HG03280 (cell line): ENCODE measurements at regions not wholly inside any gene's neighbourhood (a gene's known extent, or its start where the extent isn't known, plus 50 kb on each side); places are given as distances from the start of the nearest gene placed in this dataset.

Source experiments
- ATAC-seq: cut with Tn5 transposase; IDR thresholded peaks from one replicate; pipeline ENCODE4 v1.9.1; 2021; ENCODE audit warnings: mild to moderate bottlenecking, moderate library complexity; ENCODE audit not compliant: unreplicated experiment

DNA sequence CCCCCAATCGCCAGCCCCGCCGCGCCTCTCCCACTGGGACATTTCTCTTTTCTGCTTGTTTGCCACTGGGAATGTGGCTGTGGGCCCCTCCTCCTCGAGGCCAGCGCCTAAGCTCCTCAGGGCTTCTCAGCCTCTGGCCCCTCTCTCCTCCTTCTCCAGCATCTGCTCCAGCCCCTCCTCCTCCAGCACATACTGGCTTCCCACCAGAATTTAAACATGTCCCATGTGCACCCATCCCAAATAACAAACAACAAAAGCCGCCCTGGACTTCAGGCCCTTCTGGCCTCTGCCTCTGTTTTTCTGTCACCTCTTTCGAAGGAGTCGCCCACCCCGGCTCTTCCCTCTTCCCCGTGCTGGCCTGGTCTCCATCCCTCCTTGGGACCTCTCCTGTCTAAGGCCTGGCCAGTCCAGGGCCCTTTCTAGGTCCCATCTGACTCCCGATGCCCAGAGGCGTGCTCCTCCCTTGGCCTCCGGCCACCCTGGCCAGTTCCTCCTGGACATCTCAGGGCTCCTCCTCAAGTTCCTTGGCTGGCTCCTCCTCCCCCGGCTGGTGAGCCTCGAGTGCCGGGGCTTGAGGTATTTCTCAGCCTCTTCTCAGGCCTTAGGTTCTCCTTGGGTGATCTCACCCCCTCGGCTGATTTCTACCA is 94.6 kb upstream of the SLC6A6 start:
- ATAC-seq = no peak

DNA sequence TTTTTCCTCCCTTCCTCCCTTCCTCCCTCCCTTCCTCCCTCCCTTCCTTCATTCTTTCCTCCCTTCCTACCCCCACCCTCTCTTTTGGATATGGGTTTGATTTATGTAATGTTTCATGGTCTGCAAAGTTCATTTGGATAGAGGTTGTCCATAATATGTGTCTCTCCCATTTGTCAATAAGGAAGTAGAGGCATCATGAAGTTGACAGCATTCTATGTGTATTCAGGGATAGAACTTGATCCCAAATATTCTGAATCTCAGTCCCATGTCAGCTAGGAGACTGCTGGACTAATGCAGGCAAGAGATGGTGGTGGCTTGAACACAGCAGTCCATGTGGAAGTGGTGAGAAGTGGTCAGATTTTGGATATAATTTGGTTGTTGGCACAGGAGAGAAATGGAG is 90.7 kb upstream of the SLC6A6 start:
- no peak for ATAC-seq

DNA sequence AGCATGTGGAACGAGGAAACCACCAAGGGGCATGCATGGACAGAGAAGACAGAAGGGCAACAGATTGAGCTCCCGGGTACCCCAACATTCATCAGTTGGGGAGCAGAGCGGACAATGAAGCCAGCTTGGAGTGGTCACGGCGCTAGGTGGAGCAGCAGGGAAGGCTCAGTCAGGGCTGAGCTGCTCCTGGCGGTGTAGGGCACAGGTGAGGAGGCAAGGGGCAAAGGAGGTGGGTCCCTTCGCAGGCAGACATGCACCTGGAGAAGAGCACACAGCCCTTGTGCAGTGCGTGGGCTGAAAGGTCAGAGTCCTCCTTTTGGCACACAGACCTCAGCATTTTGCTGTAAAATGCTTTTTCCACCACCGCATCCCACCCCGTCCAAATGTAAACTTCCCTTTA is 90.0 kb upstream of the SLC6A6 start:
- ATAC-seq = no peak

DNA sequence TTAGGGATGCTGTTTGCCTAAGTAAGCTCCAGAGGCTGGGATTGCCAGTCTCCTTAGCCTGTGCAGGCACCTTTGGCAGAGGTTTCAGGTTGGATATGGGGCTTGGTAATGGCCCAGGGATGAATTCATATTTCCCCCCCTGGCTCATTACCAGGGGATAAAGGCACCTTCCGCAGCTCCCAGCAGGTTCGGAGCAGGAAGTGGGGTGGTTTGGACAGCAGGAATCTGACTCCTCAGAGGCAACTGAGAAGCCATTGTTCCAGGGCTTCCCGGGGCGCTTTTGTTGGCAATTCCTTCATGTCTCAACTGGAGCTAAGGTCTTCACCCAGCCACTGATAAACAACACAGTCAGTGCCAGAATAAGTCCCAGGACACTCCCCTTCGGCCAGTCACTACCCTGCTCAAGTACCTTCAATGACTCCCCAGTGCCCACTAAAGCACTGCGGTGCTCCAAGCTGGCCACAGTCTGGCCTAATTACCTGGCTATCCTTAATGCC is 85.3 kb upstream of the SLC6A6 start:
- no peak for ATAC-seq

DNA sequence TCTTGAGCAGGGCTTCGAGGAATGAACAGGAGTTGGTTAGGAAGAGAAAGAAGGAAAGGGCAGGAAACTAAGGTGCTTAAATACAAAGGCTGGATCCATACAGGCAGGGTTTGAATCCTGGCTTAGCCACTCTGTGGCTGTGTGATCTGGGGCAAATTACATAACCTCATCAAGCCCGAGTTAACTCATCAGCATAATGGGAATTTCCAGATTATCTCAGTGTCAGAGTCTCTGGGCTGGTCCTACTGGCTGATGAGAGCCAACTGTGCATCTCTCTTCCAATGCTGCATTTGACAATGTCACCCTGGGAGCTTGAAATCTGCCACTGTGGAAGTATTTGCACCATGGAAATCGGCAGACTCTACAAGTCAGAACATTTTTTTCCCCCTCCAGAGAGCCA is 83.8 kb upstream of the SLC6A6 start:
- ATAC-seq = no peak

DNA sequence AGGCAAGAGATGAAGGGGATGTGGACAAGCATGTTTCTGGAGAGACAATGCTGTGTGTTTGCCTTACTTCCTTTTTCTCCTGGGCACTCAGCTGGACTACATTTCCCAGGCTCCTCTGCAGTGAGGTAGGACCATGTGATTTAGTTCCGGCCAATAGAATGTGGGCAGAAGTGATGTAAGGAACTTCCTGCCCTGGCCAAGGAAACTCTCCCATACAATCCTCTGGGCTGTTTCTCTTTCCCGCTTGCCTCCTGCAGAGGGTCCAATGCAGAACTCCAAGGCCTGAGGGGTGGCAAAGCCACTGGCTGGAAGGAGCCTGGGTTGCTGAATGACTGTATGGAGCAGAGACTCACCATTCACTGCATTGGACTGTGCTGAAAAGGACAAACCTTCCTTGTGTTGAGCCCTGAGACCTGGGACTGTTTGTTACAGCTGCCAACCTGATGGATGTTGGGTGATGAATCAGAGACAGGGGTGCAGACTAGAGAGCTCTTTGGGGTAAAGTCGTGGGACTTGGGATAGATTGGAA is 82.7 kb upstream of the SLC6A6 start:
- peak; percentile 96 for ATAC-seq

DNA sequence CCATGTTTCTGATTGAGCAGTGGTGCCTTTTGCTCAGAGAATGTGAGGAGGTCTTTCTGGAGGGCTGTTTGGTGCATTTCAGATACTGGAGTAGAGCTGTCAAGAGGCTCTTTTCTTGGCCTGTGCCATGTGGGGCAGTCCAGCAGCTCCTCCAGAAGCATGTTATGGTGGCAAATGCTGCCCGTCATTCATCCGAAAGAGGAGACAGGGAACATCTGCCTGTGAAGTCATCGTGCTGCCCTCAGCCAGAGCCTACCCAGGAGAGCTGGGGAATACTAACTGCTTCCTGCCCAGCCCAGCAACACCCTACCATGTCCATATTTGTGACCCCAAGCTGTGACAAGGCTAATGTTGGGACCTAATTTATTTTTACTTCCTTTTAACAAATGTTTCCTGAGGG is 82.2 kb upstream of the SLC6A6 start:
- ATAC-seq = no peak

DNA sequence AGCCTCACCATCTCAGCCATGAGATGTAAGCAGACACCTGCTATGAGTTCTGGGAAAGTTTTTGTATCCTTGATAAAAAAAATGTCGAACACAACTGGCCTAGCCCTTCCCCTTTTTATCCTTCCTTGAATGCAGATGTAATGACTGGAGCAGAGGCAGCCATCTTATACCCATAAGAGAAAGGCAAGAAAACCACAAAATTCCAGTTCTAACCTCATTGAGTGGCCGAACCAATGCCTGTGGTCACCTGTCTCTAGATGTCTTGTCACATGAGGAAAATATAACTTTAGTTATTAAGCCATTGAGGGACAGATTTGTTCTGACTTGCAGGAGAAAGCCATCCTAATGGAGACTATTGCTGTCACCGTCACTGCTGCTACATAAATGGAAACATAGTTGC is 80.4 kb upstream of the SLC6A6 start:
- ATAC-seq = no peak

DNA sequence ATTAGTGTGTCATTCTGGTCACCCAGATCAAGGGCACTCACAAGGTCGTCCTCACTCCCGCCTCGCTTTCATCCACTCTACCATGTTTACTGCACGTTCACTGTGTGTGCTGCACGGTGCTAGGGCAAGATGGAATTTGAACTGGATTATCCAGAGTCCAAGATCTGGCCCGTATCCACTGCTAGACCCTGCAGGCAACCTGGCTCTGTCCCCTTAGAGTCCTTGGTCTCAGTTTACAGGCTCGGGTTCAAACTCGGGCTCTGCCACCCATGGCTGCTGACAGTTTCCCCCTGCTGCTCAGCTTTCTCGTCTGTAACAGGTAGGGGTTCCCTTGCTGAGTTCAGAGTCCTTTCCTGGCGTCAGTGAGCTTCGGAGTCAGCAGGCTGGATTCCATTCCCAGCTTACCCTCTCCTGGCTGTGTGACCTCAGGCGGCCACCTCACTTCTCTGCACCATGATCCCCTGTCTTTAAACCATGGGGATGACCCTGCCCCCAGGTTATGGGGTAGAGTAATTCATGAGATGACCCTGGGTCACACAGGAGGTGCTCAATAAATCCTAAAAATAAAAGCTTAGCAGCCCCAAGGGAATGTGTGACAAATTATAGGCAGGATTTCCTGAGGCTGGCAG is 79.6 kb upstream of the SLC6A6 start:
- ATAC-seq = no peak

DNA sequence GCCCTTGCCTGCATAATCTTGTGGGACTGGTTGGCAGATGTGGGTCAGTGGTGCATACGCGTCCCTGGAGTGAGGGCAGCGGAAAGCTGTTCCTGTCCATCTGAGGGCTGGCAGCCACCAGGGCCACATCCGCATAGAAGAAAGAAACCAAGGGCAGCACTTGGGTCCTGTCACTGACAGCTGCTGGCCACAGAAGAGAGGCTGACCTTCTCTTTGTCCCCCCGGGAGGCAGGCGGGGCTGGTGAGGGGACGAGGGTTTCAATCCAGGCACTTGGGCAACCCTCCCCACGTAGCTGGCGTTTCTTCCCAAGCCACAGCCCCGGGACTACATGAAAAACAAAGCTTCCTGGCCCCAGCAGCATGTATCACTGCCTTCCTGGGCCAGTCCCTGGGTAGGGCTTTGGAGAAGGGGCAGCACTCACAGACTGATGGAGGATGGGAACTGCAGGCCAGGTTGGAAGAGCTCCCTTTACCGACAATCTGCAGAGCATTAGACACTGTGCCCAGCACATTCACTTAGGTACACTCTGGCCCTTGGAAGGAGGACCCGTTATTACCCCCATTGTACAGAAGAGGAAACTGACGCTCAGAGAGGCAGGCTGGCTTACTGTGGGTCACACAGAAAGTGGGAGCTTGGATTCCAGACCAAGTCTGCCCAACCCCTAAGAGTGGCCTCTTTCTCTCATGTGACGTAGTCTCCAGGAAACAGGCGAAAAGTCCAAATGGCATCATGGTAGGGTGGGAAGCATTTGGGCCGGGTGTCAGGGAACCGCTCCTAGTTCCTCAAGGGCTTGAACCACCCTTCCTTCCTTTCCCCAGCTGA is 78.8 kb upstream of the SLC6A6 start:
- no peak for ATAC-seq

DNA sequence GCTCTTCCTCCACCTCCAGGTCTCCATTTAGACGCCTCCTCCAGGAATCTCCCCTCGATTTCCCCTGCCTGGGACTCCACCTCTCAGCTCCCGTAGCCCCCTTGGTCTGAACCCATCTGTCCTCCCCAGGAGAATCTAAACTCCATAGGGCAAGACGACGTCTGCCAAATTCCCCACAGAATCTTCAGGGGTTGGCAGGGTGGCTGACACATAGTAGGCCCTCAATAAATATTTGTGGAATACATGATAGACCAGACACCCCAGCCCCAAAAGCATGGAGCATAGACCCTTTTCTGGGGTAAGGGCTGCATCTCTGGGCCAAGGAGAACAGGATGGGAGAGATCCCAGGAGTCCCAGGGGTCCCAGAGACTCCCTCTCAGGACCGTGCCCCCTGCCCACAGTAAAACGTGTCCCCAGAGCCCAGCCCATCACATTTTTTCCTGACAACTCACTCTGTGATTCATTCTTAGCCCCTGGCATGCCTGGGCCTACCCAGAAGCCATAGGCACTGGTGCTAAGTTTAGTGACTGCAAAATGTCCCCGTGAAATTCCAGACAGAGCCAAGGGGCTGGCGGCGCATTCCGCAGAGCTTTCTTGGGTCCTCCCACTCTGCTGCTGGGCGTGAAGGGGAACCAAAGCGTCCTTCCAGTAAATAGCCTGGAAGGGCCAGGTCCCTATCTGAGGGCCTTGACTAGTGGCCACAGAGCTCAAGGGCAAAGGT is 78.0 kb upstream of the SLC6A6 start:
- no peak for ATAC-seq

DNA sequence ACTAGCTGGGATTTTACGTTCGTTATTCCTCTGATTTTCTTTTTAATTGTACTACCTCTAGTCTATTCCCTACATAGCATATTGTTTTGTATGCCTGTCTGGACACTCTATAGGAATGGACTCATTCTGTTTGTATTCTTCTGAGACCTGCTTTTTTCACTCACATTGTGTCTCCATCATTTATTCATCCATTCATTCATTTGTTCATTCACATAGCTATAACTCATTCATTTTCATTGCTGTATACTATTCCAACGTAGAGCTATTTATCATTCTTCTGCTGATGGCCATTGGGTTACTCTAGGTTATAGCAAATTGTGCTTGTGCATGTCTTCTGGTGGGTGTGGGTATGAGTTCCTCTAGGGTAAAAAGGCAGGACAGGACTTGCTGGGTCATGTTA is 74.0 kb upstream of the SLC6A6 start:
- no peak for ATAC-seq

DNA sequence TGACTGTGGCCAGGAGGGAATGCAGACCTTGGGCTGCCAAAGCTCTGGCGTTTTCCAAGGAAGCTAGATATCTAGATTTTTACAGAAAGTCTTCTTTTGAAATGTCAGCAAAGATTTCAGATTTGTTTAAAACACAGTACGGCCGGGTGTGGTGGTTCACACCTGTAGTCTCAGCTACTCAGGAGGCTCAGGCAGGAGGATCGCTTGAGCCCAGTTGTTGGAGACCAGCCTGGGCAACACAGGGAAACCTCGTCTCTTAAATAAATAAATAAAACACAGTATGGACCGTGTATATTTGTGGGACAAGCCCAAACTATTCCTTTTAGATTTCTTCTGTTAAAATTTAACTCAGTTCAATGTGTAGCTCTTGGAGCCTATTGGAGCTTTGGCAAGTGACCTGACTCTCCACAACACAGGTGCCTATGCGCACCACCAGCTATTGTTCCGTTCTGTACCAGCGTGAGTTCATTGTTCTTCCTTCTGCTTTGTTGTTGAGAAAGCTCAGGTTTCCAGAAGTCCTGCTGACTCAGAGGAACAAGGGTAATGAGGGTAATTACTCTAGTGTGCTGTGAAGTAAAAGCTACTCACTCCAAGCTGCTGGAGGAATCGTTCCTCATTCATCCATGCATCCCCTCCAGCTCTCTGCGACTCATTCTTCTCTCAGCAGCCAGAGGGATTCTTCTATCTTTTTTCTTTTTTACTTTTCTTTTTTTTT is 73.1 kb upstream of the SLC6A6 start:
- ATAC-seq = no peak

DNA sequence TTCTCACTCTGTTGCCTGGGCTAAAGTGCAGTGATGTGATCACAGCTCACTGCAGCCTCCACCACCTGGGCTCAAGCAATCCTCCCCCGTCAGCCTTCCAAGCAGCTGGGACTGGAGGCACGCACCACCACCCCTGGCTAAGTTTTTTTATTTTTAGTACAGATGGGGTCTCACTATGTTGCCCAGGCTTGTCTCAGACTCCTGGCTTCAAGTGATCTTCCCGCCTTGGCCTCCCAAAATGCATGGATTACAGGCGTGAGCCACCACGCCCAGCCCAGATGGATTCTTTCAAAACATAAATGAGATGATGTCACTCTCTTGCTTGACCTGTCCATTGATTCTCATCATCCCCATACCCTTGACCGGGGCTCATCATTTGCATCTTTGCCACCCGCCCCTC is 72.6 kb upstream of the SLC6A6 start:
- no peak for ATAC-seq

DNA sequence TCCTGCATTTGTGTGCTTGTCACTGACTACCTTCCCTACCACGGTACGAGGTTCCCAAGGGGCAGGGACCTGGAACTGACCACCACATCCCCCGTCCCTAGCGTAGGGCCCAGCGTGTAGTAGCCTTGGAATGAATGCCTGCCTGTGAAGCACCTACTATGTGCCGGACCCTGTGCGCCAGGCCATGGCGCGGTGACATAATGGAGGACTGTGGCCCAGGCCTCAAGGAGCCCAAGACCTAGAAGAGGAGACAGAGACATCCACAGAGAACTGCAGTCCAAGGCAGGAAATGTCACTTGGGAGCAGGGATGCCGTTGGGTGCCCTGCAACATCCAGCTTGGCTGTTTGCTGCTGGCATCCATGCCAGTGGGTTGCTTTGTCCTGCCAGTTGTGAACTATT is 71.9 kb upstream of the SLC6A6 start:
- ATAC-seq = no peak

DNA sequence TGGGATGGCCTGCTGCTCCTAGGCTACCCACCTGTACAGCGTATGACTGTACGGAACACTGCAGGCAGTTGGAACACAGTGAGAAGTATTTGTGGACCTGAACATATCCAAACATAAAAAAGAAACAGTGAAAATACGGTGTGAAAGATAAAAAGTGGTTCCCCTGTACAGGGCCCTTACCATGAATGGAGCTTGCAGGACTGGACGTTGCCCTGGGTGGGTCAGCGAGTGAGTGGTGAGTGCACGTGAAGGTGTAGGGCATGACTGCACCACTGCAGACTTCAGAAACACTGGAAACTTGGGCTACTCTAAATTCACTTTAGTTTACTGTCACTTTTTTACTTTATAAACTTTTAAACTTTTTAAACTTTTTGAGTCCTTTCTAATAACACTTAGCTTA is 71.2 kb upstream of the SLC6A6 start:
- ATAC-seq = no peak

DNA sequence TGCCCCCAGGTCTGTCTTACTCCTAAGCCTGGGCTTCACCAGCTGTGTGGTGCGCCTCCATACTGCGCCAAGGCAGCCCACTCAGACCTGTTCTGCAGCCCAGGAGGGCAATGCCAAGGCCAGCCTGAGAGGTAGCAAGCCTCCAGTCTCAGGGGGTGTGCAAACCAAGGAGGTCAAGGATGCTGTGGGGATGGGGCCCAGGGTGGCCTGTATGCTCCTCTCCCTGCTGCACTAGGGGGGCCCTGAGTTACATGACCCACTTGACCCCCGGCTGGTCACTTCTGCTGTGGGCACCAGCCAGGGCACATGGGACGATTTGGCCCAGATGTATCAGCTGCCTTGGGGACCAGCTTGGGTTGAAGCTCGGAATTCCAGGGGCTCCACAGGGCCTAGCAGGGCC is 70.0 kb upstream of the SLC6A6 start:
- no peak for ATAC-seq

DNA sequence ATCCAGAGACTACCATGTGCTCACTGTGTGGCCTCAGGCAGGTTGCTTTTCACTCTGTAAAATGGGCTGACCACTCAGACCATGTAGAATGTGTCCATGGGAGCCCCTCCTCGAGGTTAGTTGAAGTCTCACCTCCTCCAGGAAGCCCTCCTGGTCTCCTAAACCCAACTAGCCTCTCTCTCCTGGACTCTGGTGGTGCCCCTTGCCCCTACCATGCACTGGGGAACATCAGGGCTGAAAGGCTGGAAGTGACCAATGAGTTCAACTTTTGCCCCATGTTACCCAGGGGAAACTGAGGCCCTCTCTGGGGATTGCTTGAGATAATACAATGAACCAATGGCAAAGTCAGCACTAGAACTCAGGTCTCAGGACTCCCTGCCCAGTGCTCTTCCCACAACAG is 69.2 kb upstream of the SLC6A6 start:
- no peak for ATAC-seq

DNA sequence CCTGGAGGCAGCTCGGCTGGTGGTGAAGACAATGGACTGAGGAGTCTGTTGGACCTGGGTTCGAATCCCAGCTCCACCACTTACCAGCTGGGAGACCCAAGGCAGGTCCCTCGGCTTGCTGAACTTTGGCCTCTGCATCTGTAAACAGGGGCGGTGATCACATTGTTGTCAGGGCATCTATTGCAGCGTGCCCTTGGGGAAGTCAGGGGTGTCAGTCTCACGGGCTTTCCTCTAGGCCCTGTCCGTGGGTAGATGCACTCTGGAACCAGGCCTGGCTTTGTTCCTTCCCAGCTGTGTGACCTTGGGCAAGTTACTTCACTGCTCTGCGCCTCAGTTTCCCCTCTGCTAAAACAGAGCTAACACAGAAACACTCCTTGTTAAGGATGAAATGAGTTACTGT is 68.8 kb upstream of the SLC6A6 start:
- no peak for ATAC-seq

DNA sequence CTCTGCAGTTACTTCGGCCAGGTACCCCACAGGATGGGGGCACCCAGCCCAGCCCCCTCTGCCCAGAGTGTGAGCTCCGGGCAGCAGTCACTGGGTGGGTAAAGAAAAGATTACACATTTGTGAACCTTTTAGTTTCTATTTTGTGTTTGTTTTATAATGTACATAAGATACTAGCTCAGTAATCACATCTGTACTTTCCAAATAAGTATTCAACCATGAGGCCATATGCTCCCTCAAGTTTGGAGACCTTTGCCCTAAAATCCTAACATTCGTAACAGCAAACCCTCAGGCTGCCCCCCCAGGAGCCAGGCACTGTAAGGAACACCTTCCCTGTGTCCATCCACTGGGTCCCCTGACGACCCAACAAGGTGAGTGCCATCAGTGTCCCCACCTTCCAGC is 68.3 kb upstream of the SLC6A6 start:
- no peak for ATAC-seq

DNA sequence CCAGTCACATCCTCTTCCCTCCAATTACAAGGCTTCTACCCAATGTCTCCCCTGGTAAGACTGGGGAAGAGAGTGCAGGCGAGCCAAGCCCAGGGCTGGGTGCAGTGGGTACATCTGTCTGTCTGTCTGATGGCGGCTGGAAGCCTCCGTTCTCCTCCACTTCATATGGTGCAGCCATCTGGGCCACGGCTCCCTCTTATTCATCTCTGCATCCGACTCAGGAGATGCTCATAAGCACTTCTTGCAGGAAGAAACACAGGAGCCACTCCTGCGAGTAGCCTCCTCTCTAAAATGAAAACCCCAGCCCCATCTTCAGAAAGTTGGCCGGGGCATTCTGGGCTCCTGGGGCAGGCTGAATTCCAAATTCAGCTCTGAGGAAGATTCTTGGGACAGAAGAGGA is 67.5 kb upstream of the SLC6A6 start:
- no peak for ATAC-seq
